ENCODE measurements at regions not wholly inside any gene's neighbourhood (a gene's known extent, or its start where the extent isn't known, plus 50 kb on each side); places are given as distances from the start of the nearest gene placed in this dataset.
A peak's percentile ranks its signal among the peaks of the same experiment; 100 is the strongest.

GRCh38 chr9:84405667-84406066 is 65.1 kb upstream of the SLC28A3 start:
- Histone ChIP-seq H3K4me3 (ENCODE audit: low read length in 2 of 2) (no peak overlapping the region), H3K27ac (ENCODE audit: low read depth, low read length) (no peak overlapping the region), H3K9me3 (ENCODE audit: control insufficient read depth in 1 of 2, low read length in 2 of 2) (no peaks in the 10 kb centered on the region), H3K36me3 (ENCODE audit: insufficient read depth, low read length) (no peaks in the 10 kb centered on the region), H3K27me3 (ENCODE audit: insufficient read depth, low read length) (no peaks in the 10 kb centered on the region), H3K4me1 (ENCODE audit: insufficient read depth, low read length) (no peaks in the 10 kb centered on the region)
- H3K36me3 Mint-ChIP-seq: no peaks in the 10 kb centered on the region
- ChIA-PET POLR2A (ENCODE audit: partially characterized antibody) (no interaction called here), CTCF (ENCODE audit: partially characterized antibody) (interaction anchor here (0.7 to 2.0 kb wide), 2 partner anchors 9 to 117 kb away, joined by 4 to 7 read pairs; no protein-coding TSS in a partner anchor)
- H3K27ac Mint-ChIP-seq: no peak overlapping the region
- intact Hi-C loops (cut with micrococcal nuclease): no loop called here
- H3K27me3 Mint-ChIP-seq: no peaks in the 10 kb centered on the region
- no peak for DNase-seq
- H3K4me1 Mint-ChIP-seq: peaks cover 0 to 1% (median 0%) of the 10 kb centered on the region in 4 donors
- H3K9me3 Mint-ChIP-seq: no peaks in the 10 kb centered on the region
- H3K4me3 Mint-ChIP-seq: no peak overlapping the region

GRCh38 chr9:84408416-84408815 is 67.9 kb upstream of the SLC28A3 start:
- H3K9me3 ChIP-seq (ENCODE audit: control insufficient read depth in 1 of 2, low read length in 2 of 2): no peaks in the 10 kb centered on the region
- Mint-ChIP-seq H3K27me3 (no peaks in the 10 kb centered on the region), H3K36me3 (no peaks in the 10 kb centered on the region), H3K27ac (no peak overlapping the region), H3K4me1 (peaks cover 0 to 1% (median 0%) of the 10 kb centered on the region in 4 donors), H3K9me3 (no peaks in the 10 kb centered on the region), H3K4me3 (no peak overlapping the region)
- DNase-seq: no peak
- H3K27me3 ChIP-seq (ENCODE audit: insufficient read depth, low read length): no peaks in the 10 kb centered on the region
- H3K4me1 ChIP-seq (ENCODE audit: insufficient read depth, low read length): no peaks in the 10 kb centered on the region
- ChIA-PET CTCF (ENCODE audit: partially characterized antibody) (interaction anchor here (1.5 kb wide), 1 partner anchor 11 kb away, joined by 6 read pairs; no protein-coding TSS in a partner anchor), POLR2A (ENCODE audit: partially characterized antibody) (no interaction called here)
- H3K4me3 ChIP-seq (ENCODE audit: low read length in 2 of 2): no peak overlapping the region
- H3K36me3 ChIP-seq (ENCODE audit: insufficient read depth, low read length): no peaks in the 10 kb centered on the region
- intact Hi-C loops (cut with micrococcal nuclease): no loop called here
- H3K27ac ChIP-seq (ENCODE audit: low read depth, low read length): no peak overlapping the region

- Histone ChIP-seq H3K4me3 (ENCODE audit: low read length in 2 of 2) (no peak overlapping the region), H3K4me1 (ENCODE audit: insufficient read depth, low read length) (no peaks in the 10 kb centered on the region), H3K36me3 (ENCODE audit: insufficient read depth, low read length) (no peaks in the 10 kb centered on the region), H3K27me3 (ENCODE audit: insufficient read depth, low read length) (no peaks in the 10 kb centered on the region), H3K9me3 (ENCODE audit: control insufficient read depth in 1 of 2, low read length in 2 of 2) (no peaks in the 10 kb centered on the region), H3K27ac (ENCODE audit: low read depth, low read length) (no peak overlapping the region)
- Mint-ChIP-seq H3K27ac (peak overlapping the region in 1 of 7 donors; percentile 38), H3K4me3 (no peak overlapping the region), H3K27me3 (peaks cover 0 to 3% of the 10 kb centered on the region in 2 donors), H3K36me3 (no peaks in the 10 kb centered on the region), H3K4me1 (no peaks in the 10 kb centered on the region), H3K9me3 (no peaks in the 10 kb centered on the region)
- POLR2A ChIA-PET (ENCODE audit: partially characterized antibody): no interaction called here
- no peak for DNase-seq
- CTCF ChIA-PET (ENCODE audit: partially characterized antibody): interaction anchor here (2.9 kb wide), 1 partner anchor 16 kb away, joined by 11 read pairs; no protein-coding TSS in a partner anchor
- intact Hi-C loops (cut with micrococcal nuclease): no loop called here
Observed at GRCh38 chr9:84411683-84412267, 71.2 kb upstream of the SLC28A3 start.

- ChIA-PET POLR2A (ENCODE audit: partially characterized antibody) (no interaction called here), CTCF (ENCODE audit: partially characterized antibody) (interaction anchor here (2.9 kb wide), 1 partner anchor 17 kb away, joined by 11 read pairs; no protein-coding TSS in a partner anchor)
- no peak overlapping the region for H3K4me3 Mint-ChIP-seq
- H3K4me3 ChIP-seq (ENCODE audit: low read length in 2 of 2): no peak overlapping the region
- no peaks in the 10 kb centered on the region for H3K36me3 Mint-ChIP-seq
- H3K27me3 Mint-ChIP-seq: peaks cover 2 to 3% of the 10 kb centered on the region in 2 donors
- H3K27ac Mint-ChIP-seq: no peak overlapping the region
- H3K27ac ChIP-seq (ENCODE audit: low read depth, low read length): no peak overlapping the region
- intact Hi-C loops (cut with micrococcal nuclease): no loop called here
- H3K27me3 ChIP-seq (ENCODE audit: insufficient read depth, low read length): no peaks in the 10 kb centered on the region
- no peak for DNase-seq
- no peaks in the 10 kb centered on the region for H3K36me3 ChIP-seq (ENCODE audit: insufficient read depth, low read length)
- H3K9me3 Mint-ChIP-seq: no peaks in the 10 kb centered on the region
- H3K9me3 ChIP-seq (ENCODE audit: control insufficient read depth in 1 of 2, low read length in 2 of 2): no peaks in the 10 kb centered on the region
- no peaks in the 10 kb centered on the region for H3K4me1 ChIP-seq (ENCODE audit: insufficient read depth, low read length)
- H3K4me1 Mint-ChIP-seq: no peaks in the 10 kb centered on the region
Observed at GRCh38 chr9:84412654-84413053, 72.1 kb upstream of the SLC28A3 start.

- H3K4me1 ChIP-seq (ENCODE audit: insufficient read depth, low read length): no peaks in the 10 kb centered on the region
- Mint-ChIP-seq H3K4me3 (no peak overlapping the region), H3K9me3 (no peaks in the 10 kb centered on the region), H3K27me3 (peaks cover 2 to 3% of the 10 kb centered on the region in 2 donors), H3K36me3 (no peaks in the 10 kb centered on the region), H3K27ac (no peak overlapping the region), H3K4me1 (no peaks in the 10 kb centered on the region)
- no peaks in the 10 kb centered on the region for H3K36me3 ChIP-seq (ENCODE audit: insufficient read depth, low read length)
- H3K27me3 ChIP-seq (ENCODE audit: insufficient read depth, low read length): no peaks in the 10 kb centered on the region
- no peak overlapping the region for H3K4me3 ChIP-seq (ENCODE audit: low read length in 2 of 2)
- intact Hi-C loops (cut with micrococcal nuclease): no loop called here
- H3K9me3 ChIP-seq (ENCODE audit: control insufficient read depth in 1 of 2, low read length in 2 of 2): no peaks in the 10 kb centered on the region
- H3K27ac ChIP-seq (ENCODE audit: low read depth, low read length): no peak overlapping the region
- CTCF ChIA-PET (ENCODE audit: partially characterized antibody): interaction anchor here (2.9 kb wide), 1 partner anchor 17 kb away, joined by 11 read pairs; no protein-coding TSS in a partner anchor
- POLR2A ChIA-PET (ENCODE audit: partially characterized antibody): no interaction called here
- DNase-seq: no peak
Observed at GRCh38 chr9:84413301-84413700, 72.7 kb upstream of the SLC28A3 start.

- CTCF ChIA-PET (ENCODE audit: partially characterized antibody): interaction anchor here (1.4 kb wide), 1 partner anchor 22 kb away, joined by 3 read pairs; no protein-coding TSS in a partner anchor
- H3K4me3 Mint-ChIP-seq: no peak overlapping the region
- H3K4me1 Mint-ChIP-seq: no peaks in the 10 kb centered on the region
- no peaks in the 10 kb centered on the region for H3K36me3 Mint-ChIP-seq
- peaks cover 4 to 13% of the 10 kb centered on the region in 2 donors for H3K27me3 Mint-ChIP-seq
- Histone ChIP-seq H3K36me3 (ENCODE audit: insufficient read depth, low read length) (no peaks in the 10 kb centered on the region), H3K9me3 (ENCODE audit: control insufficient read depth in 1 of 2, low read length in 2 of 2) (no peaks in the 10 kb centered on the region), H3K27me3 (ENCODE audit: insufficient read depth, low read length) (no peaks in the 10 kb centered on the region), H3K4me3 (ENCODE audit: low read length in 2 of 2) (no peak overlapping the region), H3K4me1 (ENCODE audit: insufficient read depth, low read length) (no peaks in the 10 kb centered on the region), H3K27ac (ENCODE audit: low read depth, low read length) (no peak overlapping the region)
- H3K9me3 Mint-ChIP-seq: peaks cover 0 to 10% (median 6%) of the 10 kb centered on the region in 8 donors
- intact Hi-C loops (cut with micrococcal nuclease): no loop called here
- POLR2A ChIA-PET (ENCODE audit: partially characterized antibody): no interaction called here
- H3K27ac Mint-ChIP-seq: no peak overlapping the region
- no peak for DNase-seq
Observed at GRCh38 chr9:84419031-84419602, 78.6 kb upstream of the SLC28A3 start.

GRCh38 chr9:84424931-84425330 is 84.4 kb upstream of the SLC28A3 start:
- Histone ChIP-seq H3K27ac (ENCODE audit: low read depth, low read length) (no peak overlapping the region), H3K27me3 (ENCODE audit: insufficient read depth, low read length) (no peaks in the 10 kb centered on the region), H3K4me1 (ENCODE audit: insufficient read depth, low read length) (no peaks in the 10 kb centered on the region), H3K9me3 (ENCODE audit: control insufficient read depth in 1 of 2, low read length in 2 of 2) (no peaks in the 10 kb centered on the region), H3K4me3 (ENCODE audit: low read length in 2 of 2) (no peak overlapping the region), H3K36me3 (ENCODE audit: insufficient read depth, low read length) (no peaks in the 10 kb centered on the region)
- Mint-ChIP-seq H3K4me1 (no peaks in the 10 kb centered on the region), H3K27ac (no peak overlapping the region), H3K36me3 (no peaks in the 10 kb centered on the region), H3K4me3 (no peak overlapping the region), H3K27me3 (peaks cover 0 to 8% of the 10 kb centered on the region in 2 donors), H3K9me3 (peaks cover 0 to 10% (median 6%) of the 10 kb centered on the region in 8 donors)
- no peak for DNase-seq
- POLR2A ChIA-PET (ENCODE audit: partially characterized antibody): no interaction called here
- intact Hi-C loops (cut with micrococcal nuclease): no loop called here
- CTCF ChIA-PET (ENCODE audit: partially characterized antibody): no interaction called here
